AG08396 (cell line): ENCODE measurements at regions not wholly inside any gene's neighbourhood (a gene's known extent, or its start where the extent isn't known, plus 50 kb on each side); places are given as distances from the start of the nearest gene placed in this dataset.
"Not testable (repeated sequence)": the region's sequence is repeated elsewhere in the genome, so short reads cannot be mapped to it uniquely, and the experiment has no call there.

ENCODE experiments used
- DNase-seq: peaks from one replicate; pipeline ENCODE4 v3.0.0; 2012; ENCODE audit warnings: low spot score, mixed read lengths

DNA sequence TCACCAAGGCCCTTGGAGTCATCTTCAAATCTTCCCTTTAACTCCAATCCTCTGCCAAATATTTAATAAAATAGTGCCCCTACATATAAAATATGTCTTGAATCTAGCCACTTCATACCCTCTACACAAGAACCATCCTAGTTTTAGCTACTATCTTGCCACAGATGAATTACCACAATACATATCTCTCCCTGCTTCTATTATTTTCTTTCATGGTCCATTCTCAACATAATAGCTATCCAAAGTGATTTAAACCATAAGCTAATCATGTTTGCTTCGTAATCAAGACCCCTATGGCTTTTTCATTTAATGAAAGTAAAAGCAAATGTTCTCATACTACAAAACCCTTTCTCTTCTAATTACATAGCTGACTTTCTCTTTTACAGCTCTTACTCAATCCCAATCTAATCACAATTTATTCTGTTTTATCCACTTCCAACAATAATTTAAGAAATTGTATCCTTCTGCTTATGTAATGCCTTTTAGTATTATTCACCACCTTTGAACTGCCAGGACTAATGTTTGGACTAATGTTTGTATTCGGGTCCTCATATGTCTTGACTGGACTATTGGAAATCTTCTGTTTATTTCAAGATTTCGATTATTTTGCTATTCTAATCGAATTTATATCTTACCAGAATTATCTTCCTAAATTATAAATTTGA lies 412.0 kb downstream of the SLITRK1 start:
- no peak for DNase-seq

DNA sequence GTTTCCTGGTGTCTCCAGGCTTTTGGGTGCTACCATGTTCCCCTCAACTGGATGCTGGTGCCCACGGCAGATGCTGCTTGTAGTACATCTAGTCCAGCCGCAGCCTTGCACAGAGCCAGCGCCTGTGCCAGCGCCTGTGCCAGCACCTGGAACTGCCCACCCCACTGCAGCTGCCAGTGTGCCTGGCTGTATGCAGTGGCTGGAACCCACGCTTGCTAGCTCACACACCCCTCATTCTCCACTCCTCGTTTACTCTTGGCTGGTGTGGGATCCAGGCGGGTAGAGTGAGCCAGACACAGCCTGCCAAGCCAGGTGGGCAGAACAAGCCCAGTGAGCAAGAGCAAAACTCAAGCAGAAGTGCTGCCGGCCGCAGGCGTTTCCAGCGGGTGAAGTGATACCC lies 428.6 kb downstream of the SLITRK1 start:
- DNase-seq, result no peak

DNA sequence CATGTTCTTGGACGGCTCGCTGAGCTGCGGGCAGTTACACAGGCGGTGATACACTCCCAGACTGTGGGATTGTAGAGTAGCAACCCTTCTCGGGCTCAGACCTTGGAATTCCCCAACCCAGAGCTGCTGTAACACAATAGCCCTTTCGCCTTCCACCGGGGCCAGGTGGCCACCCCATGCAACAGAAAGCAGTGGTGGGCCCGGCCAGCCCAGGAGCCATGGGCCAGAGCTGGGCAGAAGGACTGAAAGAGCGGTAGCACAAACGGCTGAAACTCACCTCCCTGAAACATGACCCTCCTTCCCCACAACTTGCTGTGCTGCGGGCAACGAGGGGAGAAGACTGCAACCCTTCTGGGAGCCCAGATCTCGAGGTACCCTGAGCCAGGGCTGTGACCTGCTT lies 429.0 kb downstream of the SLITRK1 start:
- no peak for DNase-seq

DNA sequence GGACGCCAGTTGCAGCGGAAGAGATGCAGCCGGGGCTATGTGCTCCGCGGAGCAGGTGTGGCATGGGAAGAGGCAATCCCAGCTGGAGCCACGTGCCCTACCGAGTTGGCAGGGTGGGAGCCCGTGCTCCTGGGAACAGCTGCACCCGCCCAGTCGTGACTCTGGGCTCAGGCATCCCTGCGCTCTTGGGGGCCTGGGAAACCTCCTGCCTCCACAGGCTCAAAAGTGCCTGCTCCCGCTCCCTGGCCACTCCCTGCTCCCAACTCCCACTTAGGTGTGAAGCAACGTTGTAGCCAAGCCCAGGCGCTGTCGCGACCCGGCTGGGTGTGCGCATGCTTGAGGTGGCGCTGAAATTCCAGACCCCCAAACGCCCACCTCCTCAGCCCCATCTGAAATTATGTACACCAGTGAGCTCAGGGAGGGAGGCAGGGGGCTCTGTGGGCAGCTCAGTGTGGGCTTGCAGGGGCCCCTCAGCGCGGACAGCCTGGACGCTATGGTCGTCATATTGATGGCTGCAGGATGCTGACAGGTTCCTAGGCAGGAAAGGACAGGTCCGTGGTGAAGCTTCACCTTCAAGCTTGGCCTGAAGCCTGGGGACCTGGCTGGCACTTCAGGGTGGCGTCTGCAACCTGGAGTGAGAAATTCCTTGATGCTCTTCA lies 429.9 kb downstream of the SLITRK1 start:
- DNase-seq, result no peak

DNA sequence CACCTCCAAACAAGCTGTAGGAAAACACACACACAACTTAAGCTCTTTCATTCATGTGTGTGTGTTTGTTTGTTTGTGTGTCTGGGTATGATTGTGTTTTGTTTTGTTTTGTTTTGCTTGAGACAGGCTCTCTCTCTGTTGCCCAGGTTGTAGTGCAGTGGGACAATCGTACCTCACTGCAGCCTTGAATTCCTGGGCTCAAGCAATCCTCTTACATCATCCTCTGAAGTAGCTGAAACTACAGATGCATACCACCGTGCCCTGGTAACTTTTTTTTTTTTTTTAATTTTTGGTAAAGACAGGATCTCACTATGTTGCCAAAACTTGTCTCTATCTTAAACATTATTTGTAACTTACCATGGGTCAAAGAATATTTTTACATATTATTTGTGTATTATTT lies 431.7 kb downstream of the SLITRK1 start:
- DNase-seq, result no peak

DNA sequence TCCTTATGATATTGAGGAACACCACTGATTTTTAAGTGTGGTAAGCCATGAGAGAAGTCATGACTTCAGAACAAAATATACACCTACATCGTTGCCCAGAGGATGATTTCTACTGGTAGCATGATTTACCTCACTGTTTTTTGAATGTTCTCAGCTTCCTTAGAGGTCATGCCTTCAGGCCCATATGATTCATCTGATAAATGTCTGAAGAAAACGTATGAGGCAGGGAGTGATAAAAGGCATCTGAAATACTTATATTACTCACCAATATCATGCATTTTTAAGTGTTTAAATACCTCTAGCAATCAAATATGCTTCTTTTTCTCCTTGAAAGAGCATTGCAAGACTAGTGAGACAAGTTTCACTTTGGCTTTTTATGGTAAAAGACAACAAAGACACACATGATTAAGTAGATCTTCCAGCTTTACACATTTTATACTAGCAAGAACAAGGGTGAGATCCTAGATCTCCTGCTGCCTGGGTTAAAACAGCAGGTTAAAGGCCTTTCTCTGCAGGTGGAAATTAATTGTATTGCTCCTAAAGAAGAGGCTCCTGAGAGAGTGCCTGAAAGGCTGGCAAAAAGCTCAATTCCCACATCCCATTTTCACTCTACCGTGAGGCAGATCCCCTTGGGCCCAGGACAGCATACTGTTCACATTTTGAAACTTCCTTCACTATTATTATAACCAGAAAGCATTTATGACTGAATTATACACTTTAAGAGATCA lies 432.4 kb downstream of the SLITRK1 start:
- peak; percentile 10 for DNase-seq

DNA sequence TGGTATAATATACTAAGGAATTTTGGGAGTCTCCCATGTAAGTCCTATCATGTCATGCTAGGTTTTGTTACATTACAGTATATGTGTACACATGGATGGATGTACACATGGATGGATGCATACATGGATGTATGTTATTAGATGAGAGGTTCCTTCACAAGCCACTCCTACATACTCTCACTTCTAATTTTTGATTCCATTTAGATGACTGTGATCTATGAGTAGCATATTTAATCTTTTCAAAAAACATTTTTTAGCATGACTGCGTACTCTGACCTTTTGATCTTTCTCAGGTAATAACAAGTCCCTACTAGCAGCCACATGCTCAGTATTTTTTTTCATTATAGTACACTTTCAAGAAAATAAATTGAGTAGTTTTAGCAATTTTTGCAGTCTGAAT lies 441.8 kb downstream of the SLITRK1 start:
- no peak for DNase-seq

DNA sequence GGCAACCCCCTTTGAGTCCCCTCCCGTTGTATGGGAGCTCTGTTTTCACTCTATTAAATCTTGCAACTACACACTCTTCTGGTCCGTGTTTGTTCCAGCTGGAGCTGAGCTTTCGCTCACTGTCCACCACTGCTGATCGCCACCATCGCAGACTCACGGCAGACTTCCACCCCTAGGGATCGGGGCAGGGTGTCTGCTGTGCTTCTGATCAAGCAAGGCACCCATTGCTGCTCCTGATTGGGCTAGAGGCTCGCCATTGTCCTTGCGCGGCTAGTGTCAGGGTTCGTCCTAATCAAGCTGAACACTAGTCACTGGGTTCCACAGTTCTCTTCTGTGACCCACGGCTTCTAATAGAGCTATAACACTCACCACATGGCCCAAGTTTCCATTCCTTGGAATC lies 442.8 kb downstream of the SLITRK1 start:
- not testable (repeated sequence) for DNase-seq

DNA sequence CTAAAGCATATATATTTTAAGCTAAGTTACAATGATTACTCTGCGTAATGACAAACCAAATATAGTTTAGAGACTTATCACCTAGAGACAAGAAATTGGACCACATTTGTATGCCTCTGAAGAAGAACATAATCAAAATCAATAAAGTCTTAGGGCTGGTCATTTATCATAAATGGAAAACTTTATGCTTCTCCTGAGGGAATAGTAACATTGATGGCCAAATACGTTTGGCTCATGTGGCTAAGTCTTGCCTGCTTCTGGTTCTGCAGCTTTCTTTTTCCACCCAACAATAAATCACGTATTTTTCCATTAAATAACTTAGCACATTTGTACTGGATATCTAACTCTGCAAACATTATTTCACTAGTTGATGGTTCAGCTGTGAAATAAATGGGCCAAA lies 458.4 kb downstream of the SLITRK1 start:
- no peak for DNase-seq

DNA sequence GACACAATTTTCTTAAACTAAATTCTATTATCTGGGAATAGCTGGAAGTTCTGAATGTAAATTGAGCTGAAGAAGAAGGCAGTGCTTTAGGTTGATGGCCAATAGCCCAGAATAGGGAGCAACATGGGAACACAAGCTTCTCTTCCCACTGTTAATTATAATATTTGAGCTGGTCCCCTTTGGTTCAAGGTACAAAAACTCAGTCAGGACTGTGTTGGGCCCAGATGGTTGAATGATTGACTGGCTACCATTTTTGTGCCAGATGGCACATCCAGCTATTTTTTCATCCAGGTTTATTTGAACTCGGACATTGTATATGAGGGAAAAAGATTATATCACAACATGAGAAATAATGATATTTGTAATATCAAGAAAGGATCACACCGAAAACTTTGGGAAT lies 458.9 kb downstream of the SLITRK1 start:
- DNase-seq, result no peak

DNA sequence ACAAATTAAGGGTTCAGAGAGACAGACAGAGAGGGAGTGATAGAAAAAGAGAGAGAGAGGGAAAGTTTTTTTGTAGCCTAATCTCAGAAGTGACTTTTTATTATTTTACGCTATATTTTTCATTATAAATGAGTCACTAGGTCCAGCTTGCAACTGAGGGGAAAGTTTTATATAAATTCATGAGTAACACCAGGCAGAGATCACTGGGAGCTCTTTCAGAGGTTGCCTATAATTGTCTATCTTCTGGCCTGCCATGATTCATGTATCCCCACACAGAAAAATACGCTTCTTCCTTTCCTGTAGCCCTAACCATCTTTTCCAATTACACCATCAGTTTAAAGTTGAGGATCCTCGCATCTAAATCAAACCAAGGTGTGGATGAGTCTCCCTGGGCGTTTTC lies 467.9 kb downstream of the SLITRK1 start:
- peak; percentile 2 for DNase-seq

DNA sequence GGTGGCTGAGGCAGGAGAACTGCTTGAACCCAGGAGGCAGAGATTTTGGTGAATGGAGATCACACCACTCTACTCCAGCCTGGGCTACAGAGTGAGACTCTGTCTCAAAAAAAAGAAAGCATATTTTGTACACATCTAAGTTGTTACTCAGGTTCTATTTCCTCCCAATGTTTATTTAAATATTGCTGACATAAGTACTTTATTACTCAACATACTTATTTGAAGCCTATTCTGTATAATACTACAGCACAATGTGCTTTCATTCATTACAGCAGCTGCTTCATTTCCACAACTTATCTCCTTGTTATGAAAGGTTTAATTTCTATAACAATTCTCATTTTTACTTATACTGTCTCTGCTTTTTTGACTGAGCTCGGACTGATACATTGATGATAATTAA lies 495.7 kb downstream of the SLITRK1 start:
- no peak for DNase-seq

DNA sequence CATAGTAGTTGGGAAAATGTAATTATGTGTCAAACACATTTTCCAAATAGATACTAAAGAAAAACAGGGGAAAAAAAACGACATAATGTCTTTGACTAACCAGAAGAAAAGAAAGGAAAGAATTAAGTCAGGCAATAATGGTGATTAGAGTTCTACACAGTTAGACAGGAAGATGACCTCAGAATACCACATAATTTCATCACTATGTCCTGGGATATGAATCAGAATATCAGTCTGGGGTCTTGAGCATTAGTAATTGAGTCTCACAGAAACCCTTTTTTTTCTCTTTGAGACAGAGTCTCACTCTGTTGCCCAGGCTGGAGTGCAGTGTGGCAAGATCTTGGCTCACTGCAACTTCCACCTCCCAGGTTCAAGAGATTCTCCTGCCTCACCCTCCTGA lies 503.4 kb downstream of the SLITRK1 start:
- no peak for DNase-seq

DNA sequence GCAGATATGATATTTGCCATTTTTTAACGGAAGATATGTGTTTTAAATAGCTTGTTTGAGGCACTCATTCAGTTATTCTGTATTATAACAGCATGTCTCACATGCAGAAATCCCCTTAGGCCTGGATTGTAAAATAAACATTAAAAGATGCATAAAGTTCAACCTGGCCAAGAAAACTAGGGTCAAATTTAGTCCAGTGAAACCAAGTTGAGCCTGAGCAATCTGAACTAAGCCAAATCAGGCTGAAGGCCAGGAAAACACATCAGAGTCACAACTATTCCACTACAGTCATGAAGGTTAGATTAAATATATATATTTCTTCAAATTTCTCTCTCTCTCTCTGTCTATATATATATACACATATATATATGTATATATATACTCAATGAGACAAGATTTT lies 504.8 kb downstream of the SLITRK1 start:
- DNase-seq, result no peak

DNA sequence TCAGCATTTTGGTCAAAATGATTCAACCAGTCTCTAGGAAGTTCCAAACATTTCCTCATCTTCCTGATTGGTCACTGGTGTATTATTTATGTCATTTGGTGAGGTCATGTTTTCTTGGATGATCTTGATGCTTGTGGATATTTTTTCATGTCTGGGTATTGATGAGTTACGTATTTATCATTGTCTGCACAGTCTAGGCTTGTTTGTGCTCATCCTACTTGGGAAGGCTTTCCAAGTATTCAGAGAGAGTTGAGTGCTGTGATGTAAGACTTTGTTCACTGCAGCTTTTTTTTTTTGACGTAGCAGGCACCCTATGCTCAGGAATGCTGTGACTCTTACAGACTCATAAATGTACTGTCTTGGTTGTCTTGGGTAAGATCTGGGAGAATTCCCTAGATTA lies 509.5 kb downstream of the SLITRK1 start:
- DNase-seq, result no peak

DNA sequence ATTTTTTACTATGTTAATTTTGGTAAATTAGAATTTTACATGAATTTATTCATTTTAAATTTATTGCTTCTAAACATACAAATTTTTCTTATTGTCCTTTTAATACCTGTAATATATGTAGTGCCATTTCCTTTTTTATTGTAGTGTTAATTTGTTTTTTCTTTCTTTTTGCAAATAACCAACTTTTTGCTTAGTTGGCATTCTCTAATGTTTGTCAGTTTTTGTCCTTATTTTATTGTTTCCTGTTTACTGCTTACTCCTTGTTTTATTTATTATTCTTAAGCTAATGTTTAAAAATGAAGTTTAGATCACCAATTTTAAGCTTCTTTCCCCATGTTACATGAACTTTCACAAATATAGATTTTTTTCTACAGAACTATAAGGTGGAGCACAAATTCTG lies 516.6 kb downstream of the SLITRK1 start:
- DNase-seq, result no peak

DNA sequence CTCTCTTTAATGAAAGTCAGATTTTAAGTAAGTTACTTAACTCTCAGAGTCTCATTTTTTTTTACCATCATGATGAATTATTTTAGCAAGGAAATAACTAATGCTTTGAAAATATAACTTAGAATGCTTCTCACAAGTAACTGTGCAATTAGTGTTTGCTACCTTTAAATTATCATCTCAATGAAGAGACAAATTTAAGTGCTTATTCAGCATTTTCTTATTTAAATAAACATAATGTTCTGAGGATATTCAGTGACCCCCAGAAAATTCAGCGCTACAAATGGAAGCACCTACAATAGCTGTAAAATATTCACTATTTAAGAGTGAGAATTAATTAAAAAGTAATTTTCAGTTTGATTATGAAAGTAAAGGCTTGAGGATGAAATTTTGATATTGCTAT lies 527.2 kb downstream of the SLITRK1 start:
- no peak for DNase-seq

DNA sequence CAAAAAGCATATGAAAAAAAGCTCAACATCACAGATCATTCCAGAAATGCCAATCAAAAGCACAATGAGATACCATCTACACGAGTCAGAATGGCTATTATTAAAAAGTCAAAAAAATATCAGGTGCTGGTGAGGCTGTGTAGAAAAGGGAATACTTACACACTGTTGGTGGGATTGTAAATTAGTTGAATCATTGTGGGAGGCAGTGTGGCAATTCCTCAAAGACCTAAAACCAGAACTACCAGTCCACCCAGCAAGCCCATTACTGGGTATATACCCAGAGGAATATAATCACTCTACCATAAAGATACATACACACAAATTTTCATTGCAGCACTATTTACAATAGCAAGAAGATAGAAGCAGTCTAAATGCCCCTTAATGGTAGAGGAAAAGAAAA lies 529.9 kb downstream of the SLITRK1 start:
- no peak for DNase-seq

DNA sequence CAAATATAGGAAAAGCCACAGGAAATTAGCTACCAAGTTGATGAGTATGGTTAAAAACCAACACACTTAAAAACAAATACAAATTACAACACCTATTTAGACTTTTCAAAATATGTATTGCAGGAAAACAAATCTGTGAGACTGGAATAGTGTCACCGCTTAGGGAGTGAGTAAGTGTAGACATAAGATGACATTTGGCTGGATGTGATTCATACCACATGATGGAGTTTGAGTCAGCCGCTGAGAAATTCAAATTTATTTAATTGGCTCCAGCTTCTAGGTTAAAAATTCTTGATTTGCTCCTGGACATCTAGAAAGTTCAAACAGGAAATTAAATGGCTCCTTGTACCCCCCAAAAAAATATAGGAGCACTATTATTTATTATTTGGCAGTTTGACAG lies 531.7 kb downstream of the SLITRK1 start:
- DNase-seq, result peak; percentile 3

DNA sequence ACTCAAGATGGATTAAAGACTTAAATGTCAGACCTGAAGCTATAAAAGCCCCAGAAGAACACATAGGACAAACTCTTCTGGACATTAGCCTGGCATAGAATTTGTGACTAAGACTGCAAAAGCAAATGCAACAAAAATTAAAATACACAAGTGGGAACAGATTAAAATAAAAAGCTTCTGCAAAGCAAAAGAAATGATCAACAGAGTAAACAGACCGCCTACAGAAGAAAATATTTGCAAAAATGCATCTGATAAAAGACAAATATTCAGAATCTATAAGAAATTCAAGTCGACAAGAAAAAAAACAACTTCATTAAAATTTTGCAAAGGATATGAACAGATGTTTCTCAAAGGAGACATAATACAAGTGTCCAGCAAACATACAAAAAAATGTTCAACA lies 537.8 kb downstream of the SLITRK1 start:
- no peak for DNase-seq

DNA sequence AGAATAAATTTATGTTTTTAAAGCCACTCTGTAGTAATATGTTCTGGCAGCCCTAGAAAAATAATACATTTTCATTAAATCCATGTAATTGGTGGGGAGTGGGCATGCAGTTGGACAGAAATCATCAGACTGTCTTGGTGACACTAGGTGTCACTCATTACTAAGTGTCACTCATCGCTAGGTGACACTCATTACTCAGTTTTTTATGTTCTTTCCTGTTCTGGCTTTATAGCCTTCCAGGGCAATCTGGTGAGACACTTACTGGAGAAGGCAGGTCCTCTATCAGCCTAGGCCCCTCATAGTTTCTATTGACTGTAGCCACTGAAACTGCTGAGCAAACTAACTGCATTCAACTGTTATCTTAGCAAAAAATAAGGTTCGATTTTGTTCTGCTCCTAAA lies 542.1 kb downstream of the SLITRK1 start:
- no peak for DNase-seq

DNA sequence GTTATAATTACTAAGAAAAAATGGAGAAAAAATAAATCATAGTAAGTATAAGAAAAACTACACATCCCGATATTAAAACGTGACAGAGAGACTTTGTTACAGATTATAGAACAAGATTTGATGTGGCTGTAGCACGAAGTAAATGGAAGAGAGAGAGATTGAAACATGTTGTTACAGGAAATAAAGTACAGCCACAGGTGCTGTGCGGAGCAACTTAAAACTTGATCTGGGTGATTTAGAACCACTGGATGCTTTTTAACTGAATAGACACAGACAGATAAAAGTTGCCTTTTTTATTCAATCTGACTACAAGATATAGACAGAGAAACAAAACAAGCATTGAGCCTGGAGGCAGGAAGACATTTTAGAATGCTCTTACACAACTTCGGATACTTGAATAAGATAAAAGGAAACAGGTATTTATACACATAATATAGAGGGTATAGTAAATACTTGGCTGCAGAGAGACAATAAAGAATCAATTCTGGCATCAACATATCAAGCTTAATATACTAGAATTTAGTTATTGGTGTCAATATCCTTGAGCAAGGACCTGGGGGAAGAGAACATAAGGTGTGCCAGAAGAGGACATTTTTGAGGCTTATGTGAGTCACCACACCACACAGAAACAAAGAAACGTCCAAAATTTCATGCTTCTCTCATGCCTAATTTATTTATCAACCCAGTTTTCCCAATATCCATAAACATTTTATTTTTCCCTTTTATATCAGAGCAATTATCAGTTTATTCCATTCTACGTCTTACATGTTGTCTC lies 548.5 kb downstream of the SLITRK1 start:
- DNase-seq, result peak; percentile 1

DNA sequence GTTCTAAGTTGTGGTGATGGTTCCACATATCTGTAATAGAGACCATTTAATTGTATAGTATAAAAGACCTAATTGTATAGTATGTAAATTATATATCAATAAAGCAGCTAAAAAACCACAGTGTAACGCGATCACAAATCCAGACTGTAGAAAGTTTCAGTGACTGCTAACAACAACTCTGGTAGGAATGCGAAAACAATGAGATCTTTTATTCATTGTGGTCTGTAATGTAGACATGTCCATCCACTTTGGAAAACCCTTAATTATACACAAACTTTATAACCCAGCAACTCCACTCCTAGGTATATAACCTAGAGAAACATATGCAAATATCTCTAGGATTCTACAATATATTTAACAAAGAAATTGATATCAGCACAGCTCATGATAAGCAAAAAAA lies 549.5 kb downstream of the SLITRK1 start:
- no peak for DNase-seq
